K562 (cell line): ENCODE measurements at regions not wholly inside any gene's neighbourhood (a gene's known extent, or its start where the extent isn't known, plus 50 kb on each side); places are given as distances from the start of the nearest gene placed in this dataset.

Source experiments
- FOXM1 ChIP-seq, 2 experiments: fragments of 450-650 bp in 1 of 2; sonication (generic) in 1 of 2; formaldehyde crosslinking in 1 of 2; IDR thresholded peaks; 2 replicates each; pipeline versions ENCODE4 v1.6.1 to v1.9.0; 2017 to 2022; ENCODE audit warnings: low read depth in 2 of 2, mild to moderate bottlenecking in 2 of 2, missing genetic modification reagents in 1 of 2, moderate library complexity in 1 of 2
- KAT7 ChIP-seq: sonication (generic); formaldehyde crosslinking; IDR thresholded peaks from 2 replicates; pipeline ENCODE4 v1.8.0; 2022; ENCODE audit warnings: missing genetic modification reagents, mild to moderate bottlenecking, borderline replicate concordance
- MAFF ChIP-seq: IDR thresholded peaks from 2 replicates; pipeline ENCODE4 v1.6.1; 2012; ENCODE audit warnings: low read length, improper control_type of control experiment
- MCM7 ChIP-seq, 2 experiments: fragments of 450-650 bp; IDR thresholded peaks; 2 replicates each; pipeline ENCODE4 v1.6.1; 2016 to 2018
- RAD21 ChIP-seq, 2 experiments: fragments of 250-450 bp in 1 of 2; fragments of 450-650 bp in 1 of 2; sonication (Bioruptor Pico) in 1 of 2; formaldehyde crosslinking in 1 of 2; IDR thresholded peaks in 1 of 2; conservative IDR thresholded peaks in 1 of 2; 2 replicates each; pipeline versions ENCODE4 v1.4.0 to v1.8.0; 2020 to 2022; ENCODE audit warnings: mild to moderate bottlenecking in 2 of 2, moderate library complexity in 1 of 2
- U2AF1 ChIP-seq: fragments of 200-400 bp; formaldehyde crosslinking; optimal IDR thresholded peaks from 2 replicates; pipeline ENCODE3; 2017; ENCODE audit warnings: mild to moderate bottlenecking, low read depth, low read length, moderate library complexity
- TF ChIP-seq, protein P1 (sequence below): fragments of 200-600 bp; sonication (generic); IDR thresholded peaks from one replicate; pipeline ENCODE4 v1.6.1; 2012; ENCODE audit warnings: mild to moderate bottlenecking, low read depth, low read length, inconsistent platforms
- TF ChIP-seq, protein P2 (sequence below): fragments of 450-650 bp; conservative IDR thresholded peaks from 2 replicates; pipeline ENCODE4 v1.6.1; 2016; ENCODE audit warnings: missing genetic modification characterization, low read depth, mild to moderate bottlenecking, missing compliant biosample characterization, moderate library complexity

DNA sequence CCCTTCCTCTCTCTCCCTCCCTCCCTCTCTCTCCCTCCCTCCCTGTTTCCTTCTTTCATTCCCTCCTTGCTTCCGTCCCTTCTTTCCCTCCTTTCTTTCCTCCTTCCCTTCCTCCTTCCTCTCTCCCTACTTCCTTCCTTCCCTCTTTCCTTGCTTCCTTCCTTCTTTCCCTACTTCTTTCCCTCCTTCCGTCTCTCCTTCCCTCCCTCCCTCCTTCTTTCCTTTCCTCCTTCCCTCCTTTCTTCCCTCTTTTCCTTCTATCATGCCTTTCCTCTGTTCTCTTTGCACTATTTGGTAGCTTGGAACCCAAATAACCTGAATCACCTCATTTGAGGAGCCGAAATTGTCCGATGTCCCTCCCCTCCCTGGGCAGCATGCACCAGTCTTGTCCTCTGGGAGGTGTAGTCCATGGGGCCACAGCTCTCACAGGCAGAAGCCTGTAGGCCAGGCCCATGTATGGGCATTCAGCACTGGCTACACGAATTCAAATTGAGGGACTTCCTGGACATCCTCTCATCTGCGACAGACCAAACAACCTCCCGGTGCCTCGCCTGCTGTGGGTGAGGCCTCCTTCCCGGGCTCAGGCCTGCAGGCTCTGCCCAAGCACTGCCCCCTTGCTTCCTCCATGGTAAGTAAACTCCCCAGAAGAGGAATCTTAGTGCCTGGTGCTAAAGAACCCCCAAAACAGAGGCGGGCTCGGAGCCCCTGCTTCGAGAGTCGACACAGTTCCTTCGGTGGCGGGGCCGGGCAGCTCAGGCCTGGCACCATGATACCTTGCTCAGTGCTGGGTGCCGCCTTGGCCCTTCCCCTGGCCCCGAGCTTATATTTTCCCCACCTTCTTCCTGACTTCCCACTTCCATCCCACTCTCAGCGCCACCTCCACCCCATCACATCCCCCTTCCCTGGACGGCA, 454.1 kb upstream of the CADM1 start (continued):
- TF ChIP-seq, protein P1, sequence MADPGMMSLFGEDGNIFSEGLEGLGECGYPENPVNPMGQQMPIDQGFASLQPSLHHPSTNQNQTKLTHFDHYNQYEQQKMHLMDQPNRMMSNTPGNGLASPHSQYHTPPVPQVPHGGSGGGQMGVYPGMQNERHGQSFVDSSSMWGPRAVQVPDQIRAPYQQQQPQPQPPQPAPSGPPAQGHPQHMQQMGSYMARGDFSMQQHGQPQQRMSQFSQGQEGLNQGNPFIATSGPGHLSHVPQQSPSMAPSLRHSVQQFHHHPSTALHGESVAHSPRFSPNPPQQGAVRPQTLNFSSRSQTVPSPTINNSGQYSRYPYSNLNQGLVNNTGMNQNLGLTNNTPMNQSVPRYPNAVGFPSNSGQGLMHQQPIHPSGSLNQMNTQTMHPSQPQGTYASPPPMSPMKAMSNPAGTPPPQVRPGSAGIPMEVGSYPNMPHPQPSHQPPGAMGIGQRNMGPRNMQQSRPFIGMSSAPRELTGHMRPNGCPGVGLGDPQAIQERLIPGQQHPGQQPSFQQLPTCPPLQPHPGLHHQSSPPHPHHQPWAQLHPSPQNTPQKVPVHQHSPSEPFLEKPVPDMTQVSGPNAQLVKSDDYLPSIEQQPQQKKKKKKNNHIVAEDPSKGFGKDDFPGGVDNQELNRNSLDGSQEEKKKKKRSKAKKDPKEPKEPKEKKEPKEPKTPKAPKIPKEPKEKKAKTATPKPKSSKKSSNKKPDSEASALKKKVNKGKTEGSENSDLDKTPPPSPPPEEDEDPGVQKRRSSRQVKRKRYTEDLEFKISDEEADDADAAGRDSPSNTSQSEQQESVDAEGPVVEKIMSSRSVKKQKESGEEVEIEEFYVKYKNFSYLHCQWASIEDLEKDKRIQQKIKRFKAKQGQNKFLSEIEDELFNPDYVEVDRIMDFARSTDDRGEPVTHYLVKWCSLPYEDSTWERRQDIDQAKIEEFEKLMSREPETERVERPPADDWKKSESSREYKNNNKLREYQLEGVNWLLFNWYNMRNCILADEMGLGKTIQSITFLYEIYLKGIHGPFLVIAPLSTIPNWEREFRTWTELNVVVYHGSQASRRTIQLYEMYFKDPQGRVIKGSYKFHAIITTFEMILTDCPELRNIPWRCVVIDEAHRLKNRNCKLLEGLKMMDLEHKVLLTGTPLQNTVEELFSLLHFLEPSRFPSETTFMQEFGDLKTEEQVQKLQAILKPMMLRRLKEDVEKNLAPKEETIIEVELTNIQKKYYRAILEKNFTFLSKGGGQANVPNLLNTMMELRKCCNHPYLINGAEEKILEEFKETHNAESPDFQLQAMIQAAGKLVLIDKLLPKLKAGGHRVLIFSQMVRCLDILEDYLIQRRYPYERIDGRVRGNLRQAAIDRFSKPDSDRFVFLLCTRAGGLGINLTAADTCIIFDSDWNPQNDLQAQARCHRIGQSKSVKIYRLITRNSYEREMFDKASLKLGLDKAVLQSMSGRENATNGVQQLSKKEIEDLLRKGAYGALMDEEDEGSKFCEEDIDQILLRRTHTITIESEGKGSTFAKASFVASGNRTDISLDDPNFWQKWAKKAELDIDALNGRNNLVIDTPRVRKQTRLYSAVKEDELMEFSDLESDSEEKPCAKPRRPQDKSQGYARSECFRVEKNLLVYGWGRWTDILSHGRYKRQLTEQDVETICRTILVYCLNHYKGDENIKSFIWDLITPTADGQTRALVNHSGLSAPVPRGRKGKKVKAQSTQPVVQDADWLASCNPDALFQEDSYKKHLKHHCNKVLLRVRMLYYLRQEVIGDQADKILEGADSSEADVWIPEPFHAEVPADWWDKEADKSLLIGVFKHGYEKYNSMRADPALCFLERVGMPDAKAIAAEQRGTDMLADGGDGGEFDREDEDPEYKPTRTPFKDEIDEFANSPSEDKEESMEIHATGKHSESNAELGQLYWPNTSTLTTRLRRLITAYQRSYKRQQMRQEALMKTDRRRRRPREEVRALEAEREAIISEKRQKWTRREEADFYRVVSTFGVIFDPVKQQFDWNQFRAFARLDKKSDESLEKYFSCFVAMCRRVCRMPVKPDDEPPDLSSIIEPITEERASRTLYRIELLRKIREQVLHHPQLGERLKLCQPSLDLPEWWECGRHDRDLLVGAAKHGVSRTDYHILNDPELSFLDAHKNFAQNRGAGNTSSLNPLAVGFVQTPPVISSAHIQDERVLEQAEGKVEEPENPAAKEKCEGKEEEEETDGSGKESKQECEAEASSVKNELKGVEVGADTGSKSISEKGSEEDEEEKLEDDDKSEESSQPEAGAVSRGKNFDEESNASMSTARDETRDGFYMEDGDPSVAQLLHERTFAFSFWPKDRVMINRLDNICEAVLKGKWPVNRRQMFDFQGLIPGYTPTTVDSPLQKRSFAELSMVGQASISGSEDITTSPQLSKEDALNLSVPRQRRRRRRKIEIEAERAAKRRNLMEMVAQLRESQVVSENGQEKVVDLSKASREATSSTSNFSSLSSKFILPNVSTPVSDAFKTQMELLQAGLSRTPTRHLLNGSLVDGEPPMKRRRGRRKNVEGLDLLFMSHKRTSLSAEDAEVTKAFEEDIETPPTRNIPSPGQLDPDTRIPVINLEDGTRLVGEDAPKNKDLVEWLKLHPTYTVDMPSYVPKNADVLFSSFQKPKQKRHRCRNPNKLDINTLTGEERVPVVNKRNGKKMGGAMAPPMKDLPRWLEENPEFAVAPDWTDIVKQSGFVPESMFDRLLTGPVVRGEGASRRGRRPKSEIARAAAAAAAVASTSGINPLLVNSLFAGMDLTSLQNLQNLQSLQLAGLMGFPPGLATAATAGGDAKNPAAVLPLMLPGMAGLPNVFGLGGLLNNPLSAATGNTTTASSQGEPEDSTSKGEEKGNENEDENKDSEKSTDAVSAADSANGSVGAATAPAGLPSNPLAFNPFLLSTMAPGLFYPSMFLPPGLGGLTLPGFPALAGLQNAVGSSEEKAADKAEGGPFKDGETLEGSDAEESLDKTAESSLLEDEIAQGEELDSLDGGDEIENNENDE = no peak
- TF ChIP-seq RAD21 (CRISPR knock-in tag; conservative IDR thresholded peaks at IDR 0.05 in 1 of 2, IDR thresholded peaks at IDR 0.05 in 1 of 2) (no peak), U2AF1 (no peak), KAT7 (CRISPR knock-in tag) (no peak), MAFF (no peak), MCM7 (IDR thresholded peaks at IDR 0.05) (no peak), FOXM1 (IDR thresholded peaks at IDR 0.05; ENCODE audit: low read depth) (no peak), FOXM1 (CRISPR knock-in tag; IDR thresholded peaks at IDR 0.05; ENCODE audit: low read depth) (no peak)
- TF ChIP-seq, protein P2, sequence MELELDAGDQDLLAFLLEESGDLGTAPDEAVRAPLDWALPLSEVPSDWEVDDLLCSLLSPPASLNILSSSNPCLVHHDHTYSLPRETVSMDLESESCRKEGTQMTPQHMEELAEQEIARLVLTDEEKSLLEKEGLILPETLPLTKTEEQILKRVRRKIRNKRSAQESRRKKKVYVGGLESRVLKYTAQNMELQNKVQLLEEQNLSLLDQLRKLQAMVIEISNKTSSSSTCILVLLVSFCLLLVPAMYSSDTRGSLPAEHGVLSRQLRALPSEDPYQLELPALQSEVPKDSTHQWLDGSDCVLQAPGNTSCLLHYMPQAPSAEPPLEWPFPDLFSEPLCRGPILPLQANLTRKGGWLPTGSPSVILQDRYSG (tag) = no peak
- TF ChIP-seq, all 486 proteins: peak for 0
